HG02763 (cell line): ENCODE measurements at regions not wholly inside any gene's neighbourhood (a gene's known extent, or its start where the extent isn't known, plus 50 kb on each side); places are given as distances from the start of the nearest gene placed in this dataset.

Source experiments
- ATAC-seq: cut with Tn5 transposase; IDR thresholded peaks from one replicate; pipeline ENCODE4 v1.9.1; 2021; ENCODE audit warnings: mild to moderate bottlenecking, moderate library complexity; ENCODE audit not compliant: unreplicated experiment

DNA sequence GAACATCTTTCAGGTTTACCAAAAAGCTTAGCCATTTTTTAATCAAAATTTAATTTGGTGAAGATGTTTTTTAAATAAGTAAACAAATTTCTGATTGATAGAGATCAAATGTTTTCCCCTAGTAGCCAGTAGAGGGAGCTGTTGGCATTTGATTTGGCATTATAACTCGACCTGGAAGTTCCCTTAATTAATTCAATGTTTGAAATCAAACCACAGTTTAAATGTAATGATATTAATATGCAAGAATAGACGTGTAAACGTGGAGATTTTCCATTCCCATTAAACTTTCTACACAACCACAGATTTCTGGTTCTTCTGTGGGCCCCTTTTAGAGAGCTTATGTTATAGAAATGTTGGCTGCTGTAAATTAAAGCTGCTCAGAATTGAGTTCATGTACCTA lies 148.1 kb upstream of the MPDZ start:
- no peak for ATAC-seq

DNA sequence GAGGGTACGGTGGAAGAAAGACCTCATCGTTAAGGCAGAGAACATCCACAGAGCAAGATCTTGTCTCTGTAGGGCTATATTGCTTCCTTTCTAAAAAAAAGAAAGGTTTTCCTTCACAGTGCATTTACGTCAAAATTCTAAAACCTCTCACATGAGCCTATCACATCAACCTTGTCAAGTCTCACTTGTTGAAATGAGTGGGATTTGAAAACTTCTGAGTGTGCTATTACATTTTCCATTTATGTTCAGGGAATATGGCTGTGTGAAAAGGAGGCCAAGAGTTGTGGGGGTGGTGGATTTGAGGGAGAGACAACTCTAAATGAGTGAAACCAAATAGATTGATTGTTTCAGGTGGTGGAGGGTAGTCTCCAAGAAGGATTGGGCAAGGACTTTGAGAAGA lies 147.1 kb upstream of the MPDZ start:
- no peak for ATAC-seq

DNA sequence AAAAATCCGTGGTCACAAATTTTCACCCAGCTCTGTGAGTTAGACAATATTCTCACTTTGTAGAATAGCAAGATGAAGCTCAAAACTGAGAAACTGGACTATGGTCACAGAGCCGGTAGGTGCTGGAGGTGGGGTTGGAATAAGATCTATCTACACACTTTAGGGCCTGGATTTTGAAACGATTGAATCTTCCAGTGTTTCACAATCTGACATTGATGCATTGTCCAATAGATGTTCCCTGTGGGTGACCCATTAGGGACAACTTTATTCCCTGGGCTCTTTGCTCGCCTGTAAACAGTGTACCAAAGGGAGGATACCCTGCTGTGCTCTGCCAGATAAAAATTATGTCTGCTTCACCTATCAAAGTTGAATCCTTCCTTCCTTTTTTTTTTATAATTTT lies 145.4 kb upstream of the MPDZ start:
- ATAC-seq: no peak

DNA sequence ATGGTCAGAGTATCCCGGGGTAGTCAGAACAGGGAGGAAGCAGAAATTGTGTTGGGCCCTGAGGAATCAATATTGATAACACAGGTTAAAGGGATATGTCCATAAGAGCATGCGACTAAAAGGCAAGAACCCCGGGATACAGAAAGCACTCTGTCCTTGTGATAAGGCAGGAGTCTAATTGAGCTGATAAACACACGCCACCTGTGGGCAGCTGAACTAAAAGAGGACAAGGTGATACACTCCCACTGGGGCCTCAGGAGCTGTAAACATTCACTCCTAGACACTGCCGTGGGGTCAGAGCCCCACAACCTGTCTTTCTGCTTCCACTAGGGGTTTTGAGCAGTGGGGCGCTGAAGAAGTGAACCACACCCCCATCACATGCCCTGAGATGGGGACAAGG lies 144.7 kb upstream of the MPDZ start:
- ATAC-seq: no peak

DNA sequence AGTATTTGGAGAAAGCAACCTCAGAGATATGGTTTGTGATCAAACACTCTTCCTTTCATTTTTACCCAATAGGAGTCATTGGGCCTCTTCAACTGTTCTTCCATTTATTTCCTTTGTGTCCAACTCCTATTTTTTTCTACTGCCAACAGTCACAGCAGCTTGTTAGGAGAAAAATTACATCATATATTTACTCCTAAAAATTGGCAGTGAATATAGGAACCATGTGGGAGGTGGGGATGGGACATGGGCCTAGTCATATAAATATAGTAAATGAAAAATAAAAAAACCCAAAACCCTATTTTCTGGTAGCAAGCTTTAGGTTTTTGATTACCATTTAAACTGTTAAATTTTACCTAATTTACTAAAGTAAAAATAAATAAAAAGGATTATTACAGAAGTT lies 134.9 kb upstream of the MPDZ start:
- ATAC-seq: no peak

DNA sequence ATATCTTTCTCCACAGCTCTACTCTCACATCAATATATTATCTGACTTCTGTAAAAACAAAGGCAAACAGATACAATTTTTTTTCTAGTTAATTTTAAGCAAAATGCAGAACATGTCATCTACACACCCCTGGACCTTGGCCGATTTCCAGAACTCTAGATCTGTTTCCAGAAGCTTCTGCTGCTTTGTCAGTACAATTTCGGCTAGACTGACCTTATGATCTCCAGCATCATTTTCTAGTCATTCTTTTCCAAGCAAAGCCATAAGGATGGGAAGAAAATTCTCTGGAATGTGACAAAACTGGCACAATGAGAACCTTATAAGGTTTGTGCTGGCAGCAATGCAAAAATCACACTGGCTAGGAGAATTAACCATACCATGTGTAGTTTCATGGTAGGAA lies 132.8 kb upstream of the MPDZ start:
- ATAC-seq: no peak

DNA sequence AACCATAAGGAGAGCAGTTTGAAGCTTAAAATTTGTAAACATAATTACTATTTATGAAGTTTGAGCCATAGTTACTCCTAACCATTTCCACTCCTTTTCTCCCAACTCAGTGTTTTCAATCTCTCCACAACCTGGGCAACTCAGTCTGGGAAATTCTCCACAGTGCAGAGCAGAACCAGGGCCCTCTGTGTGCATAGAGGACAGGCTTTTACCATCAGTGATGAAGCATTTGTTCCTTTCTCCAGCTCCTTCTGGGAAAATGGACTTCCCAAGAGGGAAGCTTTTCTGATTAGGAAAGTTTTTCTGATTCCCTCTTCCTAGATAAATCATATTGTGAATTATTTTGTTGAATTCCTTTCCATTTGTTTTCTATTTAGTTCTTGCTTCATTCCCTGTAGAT lies 132.3 kb upstream of the MPDZ start:
- no peak for ATAC-seq

DNA sequence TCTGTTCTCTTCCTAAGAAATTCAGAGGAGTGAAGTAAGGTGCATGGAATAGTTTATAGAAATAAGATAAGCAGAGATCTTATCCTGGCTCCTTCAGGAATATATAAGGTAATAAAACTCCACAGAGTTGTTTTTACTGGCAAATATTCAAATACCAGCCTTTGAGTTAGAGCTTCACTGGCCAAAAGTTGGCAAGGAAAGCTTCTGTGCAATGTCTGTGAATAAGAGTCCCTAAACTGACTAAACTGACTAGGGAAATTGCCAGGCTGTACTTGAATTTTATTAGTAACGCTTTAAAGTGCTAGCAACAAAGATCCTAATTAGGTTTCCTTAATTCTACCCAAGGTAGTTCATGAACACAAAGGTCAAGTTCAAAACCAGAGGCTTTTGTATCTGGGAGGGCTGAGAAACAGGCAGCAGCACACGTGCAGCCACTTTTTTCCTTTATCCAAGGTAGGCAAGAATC lies 131.1 kb upstream of the MPDZ start:
- ATAC-seq: no peak

DNA sequence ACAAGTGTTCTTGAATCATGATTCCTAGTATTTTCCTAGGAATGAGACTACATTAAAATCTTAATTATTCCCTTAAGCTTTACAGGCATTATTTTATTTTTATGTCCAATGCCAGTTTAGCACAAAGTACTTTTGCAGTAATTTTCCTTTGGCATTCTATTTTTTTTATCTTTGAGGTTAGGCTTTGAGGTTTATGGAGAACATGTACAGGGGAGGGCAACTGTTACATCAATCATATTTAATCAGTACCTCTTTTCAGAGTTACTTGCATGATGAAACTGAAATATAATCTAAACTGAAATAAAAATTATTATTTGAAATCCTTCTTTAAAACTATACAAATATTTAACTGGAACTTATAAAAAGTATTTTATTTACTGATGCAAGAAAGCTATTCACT lies 118.2 kb upstream of the MPDZ start:
- no peak for ATAC-seq

DNA sequence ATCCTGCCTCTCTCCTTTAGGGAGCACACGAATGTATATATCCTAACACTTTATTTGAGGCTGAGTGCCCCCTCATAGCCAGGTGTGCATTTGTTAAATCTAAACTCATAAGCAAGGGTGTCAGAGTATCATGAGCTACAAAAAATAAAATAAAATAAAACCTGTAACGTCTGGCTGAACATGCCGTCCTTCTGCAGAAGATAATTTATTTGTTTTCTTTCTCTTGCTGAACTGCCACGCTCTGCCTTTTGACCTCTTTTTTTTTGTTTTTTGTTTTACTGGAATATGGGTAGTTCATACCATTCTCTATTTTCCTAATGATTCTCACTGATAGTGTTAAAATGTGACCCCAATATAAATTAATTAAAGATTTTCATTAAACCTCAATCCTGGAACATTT lies 117.7 kb upstream of the MPDZ start:
- no peak for ATAC-seq

DNA sequence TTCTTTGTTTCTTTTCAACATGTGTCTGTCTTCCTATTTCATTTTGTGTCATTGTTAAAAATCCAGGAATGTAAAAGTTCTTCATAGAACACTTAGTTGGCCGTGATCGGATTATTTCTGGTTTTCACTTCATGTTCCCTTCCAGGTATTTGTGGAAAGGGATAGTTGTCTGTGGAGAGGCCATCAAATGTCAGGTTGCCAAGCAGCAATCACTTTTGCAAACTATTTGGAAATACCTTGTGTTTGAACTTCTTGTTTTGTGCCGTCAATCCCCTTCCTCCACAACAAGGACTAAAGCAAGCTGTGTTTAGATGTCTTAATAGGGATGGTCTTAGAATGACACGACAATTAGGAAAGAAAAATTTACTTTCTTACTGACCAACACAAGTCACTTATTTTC lies 116.9 kb upstream of the MPDZ start:
- no peak for ATAC-seq

DNA sequence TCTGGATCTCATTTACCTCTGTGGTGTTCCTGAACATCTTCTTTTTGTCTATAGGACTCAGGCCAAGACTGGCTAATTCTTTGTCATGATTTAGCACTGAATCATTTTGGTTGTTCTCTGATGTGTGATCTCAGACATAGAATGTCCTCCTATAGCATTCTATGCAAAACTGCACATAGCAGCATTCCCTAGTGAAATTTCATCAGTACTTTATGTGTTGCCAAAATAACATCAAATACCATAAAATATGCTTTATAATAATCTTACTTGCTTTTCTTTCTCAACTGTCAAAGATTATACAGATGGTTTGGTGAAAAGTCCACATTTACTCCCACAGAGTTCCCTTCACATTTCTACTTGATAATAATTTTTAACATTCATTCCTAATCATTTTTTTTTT lies 115.7 kb upstream of the MPDZ start:
- no peak for ATAC-seq

DNA sequence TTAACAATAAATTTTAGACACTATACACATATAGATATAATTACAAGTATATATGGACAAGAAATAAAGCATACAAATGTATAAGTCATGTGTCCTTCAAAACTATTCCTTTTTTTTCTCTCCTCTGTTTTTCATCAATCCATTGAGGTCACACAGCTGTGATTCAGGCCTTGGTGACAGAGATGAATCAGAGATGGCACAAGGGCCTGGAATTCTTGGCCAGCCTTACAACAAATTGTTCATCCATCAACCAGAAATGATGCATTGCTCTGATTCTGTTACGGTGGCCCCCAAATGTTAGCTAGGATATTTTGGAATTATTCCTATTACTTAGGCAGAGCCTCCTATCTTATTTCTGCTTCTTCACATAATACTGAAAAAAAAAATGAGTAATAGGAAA lies 108.7 kb upstream of the MPDZ start:
- no peak for ATAC-seq

DNA sequence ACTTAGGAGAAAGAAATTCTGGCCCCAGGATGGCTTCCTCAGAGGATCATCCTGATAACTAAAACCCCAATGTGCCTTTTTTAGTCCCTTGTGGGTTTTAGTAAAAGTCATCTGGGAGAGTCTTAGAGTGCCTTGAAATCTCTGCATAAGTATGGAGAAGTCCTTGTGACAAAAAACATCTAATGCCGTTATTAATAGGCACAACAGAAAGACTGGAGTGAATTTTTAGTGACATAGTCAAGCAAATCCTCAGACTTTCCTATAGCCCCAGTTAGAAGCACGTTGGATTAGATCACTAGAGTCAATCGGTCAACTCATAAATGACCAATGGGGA lies 108.2 kb upstream of the MPDZ start:
- ATAC-seq: no peak

DNA sequence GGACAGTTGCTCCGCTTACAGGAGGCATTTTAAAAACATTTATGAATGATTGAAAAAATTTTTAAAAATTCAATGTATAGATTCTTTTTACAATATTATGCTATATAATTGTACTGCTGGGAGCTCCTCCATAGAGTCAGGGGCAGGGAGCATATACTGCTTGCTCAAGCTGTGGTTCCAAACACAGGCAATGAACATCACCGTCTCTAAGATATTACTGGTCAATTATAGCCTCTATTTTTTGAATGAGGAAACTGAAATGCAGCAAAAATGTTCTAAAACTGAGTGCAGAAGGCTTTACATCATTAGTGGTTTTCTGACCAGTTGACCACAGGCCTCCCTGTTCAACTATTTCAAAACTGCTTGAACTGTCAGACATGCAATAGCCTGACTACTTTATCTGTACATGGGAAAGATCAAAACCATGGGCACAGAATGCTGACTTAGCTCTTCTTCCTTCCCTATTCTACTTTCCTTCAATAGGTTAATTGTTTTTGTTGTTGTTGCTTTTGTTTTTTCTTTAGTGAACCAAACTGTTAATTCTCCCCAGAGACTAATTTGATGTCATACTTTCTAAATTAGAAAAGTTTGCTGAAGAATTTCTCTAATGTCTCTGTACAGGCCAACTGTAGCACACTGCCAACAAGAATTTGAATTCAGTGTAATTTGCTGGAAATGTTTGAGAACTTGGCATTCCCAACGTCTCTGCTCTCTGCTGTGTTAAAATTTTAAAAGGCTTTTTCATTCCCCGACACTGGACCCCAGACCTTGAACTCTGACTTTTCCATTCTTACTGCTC lies 107.6 kb upstream of the MPDZ start:
- ATAC-seq: no peak

DNA sequence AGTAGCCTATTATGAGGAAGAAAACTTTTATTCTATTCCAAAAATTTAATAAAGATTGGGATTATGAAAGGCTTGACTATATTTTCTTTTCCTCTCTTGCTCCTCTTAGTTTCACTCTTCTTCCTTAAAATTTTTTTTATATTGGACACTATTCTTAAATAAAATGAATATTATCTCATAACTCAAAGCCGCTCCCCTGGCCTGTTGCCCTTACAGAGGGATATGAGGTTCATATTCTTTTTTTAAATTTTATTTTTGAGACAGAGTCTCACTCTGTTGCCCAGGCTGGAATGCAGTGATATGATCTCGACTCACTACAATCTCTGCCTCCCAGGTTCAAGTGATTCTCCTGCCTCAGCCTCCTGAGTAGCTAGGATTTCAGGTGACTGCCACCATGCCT lies 106.8 kb upstream of the MPDZ start:
- no peak for ATAC-seq

DNA sequence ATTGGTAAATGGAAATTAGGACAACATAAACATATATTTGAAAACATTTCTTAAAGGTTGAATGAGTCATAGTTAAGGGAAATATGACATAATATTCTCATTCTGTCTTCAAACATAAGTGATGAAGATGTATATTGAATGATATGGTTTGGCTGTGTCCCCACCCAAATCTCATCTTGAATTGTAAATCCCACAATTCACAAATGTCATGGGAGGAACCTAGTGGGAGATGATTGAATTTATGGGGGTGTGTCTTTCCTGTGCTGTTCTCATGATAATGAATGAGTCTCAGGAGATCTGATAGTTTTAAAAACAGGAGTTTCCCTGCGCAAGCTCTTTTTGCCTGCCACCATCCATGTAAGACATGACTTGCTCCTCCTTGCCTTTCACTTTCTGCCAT lies 104.4 kb upstream of the MPDZ start:
- no peak for ATAC-seq

DNA sequence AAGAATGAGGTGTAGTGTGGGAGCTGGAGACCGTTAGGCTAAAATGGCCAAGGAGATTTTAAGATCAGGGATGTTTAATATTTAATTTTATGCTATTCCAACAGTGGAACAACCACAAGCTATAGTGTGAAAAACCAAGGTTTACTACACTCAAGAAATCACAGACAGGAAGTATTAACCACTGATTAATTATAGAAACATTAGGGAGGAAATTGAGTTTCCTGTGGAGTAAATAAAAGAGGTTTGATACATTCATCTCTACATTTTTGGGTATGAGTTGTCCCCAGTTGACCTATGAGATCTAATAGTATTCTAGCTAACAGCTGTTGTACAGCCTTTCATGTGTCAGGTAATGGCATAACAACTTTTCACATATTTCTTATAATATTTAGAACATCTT lies 103.7 kb upstream of the MPDZ start:
- ATAC-seq: no peak

DNA sequence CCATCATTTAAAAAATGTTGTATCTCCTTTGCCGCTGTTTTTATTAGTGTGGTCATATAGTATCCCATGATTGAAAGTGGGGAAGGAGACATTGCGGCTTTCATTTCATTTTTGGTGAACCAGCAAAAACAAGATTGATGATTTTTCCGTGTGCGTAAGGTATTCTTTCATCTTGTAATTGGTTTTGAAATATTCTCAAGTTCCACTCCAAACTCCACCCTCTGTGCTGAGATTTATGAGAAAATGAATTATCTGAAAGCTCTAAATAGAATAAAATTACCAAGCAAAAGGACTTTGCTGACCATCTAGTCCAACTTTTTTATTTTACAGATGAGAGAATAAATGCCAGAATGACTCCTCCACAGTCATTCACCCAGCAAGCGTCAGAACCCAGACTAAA lies 103.1 kb upstream of the MPDZ start:
- no peak for ATAC-seq

DNA sequence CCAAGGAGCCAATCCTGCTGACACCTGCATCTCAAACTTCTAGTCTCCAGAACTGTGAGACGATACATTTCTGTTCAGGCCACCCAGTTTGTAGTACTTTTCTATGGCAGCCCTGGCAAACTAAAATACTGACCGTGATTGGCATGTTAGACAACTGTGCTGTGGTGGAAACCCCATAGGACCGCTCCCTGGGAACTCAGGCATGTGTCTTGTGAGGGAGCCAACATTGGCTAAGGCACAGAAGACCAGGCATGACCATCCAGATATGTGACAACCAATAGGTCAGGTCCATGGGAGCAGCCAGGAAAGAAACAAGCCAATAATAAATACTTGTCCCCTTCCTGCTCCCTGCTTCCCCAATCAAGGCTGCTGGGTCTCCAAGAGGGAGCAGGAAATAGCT lies 101.4 kb upstream of the MPDZ start:
- ATAC-seq: no peak

DNA sequence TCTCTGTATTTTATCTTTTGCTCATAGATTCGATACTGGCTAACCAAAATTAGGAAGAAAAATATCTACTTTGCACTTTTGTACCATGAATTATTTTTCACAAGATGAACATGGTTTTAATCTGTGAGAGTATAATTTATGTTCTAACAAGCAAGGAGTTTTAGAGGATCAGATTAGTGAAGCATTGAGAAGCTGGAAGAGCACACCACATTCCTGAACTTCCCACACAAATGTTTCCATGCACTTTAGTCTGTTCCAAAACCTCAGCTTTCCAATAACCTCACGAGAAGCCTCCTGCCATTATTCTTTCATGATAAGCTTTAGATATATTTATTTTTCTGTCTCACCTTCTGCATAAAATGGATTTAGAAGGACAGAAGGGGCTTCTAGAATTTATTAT lies 98.7 kb upstream of the MPDZ start:
- no peak for ATAC-seq

DNA sequence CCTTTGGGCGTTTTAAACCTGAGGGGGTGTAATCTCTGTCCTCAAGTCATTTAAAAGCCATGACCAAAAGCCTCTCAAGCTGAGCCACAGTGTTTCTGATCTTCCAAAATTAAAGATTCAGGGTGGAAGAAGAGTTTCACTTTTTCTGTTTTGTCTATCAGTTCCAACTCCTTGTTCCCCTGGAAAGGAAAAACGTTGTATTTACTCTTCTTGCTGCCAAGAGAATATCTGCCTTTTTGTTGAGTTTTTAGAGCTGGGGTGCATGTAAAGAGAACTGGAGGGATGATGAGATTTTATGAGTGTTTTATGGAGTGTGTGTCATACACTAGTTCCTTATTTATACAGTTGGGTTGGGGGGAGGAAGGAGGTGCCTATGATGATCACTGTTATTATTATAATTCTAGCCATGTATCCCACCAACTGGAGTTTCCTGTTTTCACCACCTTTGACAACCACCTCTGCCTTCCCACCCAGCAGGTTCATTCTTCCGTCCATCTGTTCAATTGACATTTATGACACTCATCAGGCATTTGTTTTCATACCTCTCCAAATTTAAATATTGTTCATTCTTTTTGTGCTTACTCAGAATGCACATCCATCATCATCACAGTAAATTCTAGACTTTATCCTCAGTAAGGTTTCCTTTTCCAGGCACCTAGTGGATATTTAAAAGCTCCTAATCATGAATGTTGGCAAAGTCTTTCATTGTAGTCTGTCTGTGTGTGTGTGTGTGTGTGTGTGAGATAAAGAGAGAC lies 97.9 kb upstream of the MPDZ start:
- ATAC-seq: no peak

DNA sequence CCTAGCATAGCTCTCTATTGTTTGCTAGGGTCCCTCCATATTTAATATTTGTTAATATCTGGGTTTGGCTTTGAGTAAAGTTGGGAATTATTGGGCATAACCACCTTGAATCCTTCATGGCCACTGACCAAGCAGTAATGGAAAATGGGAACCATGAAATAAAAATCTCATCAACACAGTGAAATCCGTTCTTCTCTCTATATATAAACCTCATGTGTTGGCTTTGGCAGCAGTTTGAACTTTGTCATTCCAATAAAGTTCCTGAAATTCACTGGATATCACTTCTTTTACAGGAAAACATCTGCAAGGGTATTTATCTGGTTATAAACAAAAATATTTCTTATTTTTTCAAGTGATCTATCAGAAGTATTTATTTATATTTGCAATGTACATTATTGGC lies 93.0 kb upstream of the MPDZ start:
- no peak for ATAC-seq
